Heart right ventricle (tissue), 16 donors: ENCODE measurements at regions not wholly inside any gene's neighbourhood (a gene's known extent, or its start where the extent isn't known, plus 50 kb on each side); places are given as distances from the start of the nearest gene placed in this dataset.

Source experiments
- ATAC-seq, 8 donors: fragments of 200-7000 bp; cut with Tn5 transposase; one replicate each; pipeline ENCODE4 v1.9.1; 2020; ENCODE audit warnings: mild to moderate bottlenecking in 8 of 8, moderate library complexity in 8 of 8, moderate number of reproducible peaks in 1 of 8
- DNase-seq, 2 donors: peaks; one replicate each; pipeline ENCODE4 v3.0.0-alpha.2; 2020
- H3K27ac ChIP-seq, 10 donors: fragments of 200-600 bp; sonication (generic) in 2 of 10; one replicate each; pipeline versions ENCODE4 v1.5.0 to v1.8.0; 2020 to 2022; ENCODE audit warnings: mild to moderate bottlenecking in 3 of 10
- H3K27me3 ChIP-seq, 7 donors: fragments of 200-600 bp; one replicate each; pipeline ENCODE4 v1.8.0; 2021 to 2022; ENCODE audit warnings: mild to moderate bottlenecking in 2 of 7
- H3K36me3 ChIP-seq, 9 donors: fragments of 200-600 bp; sonication (generic) in 1 of 9; one replicate each; pipeline versions ENCODE4 v1.5.0 to v1.8.0; 2020 to 2022; ENCODE audit warnings: mild to moderate bottlenecking in 2 of 9
- H3K4me1 ChIP-seq, 9 donors: fragments of 200-600 bp; sonication (generic) in 1 of 9; one replicate each; pipeline versions ENCODE4 v1.5.0 to v1.8.0; 2020 to 2022; ENCODE audit warnings: mild to moderate bottlenecking in 4 of 9
- H3K4me3 ChIP-seq, 10 donors: fragments of 200-600 bp; sonication (generic) in 2 of 10; one replicate each; pipeline versions ENCODE4 v1.5.0 to v1.8.0; 2020 to 2022; ENCODE audit warnings: mild to moderate bottlenecking in 7 of 10, moderate library complexity in 2 of 10
- H3K9me3 ChIP-seq, 11 donors: fragments of 200-600 bp in 10 of 11; sonication (generic) in 2 of 11; one replicate each; pipeline versions ENCODE4 v1.5.0 to v1.8.0; 2013 to 2022; ENCODE audit warnings: mild to moderate bottlenecking in 2 of 11, control low read depth in 1 of 11, moderate library complexity in 1 of 11
- CTCF ChIP-seq, 9 donors: fragments of 200-600 bp; sonication (generic) in 2 of 9; IDR thresholded peaks; one replicate each; pipeline versions ENCODE4 v1.5.0 to v1.8.0; 2021 to 2022; ENCODE audit warnings: antibody characterized with exemption in 9 of 9, mild to moderate bottlenecking in 5 of 9, moderate library complexity in 1 of 9
- WGBS, 2 donors: extraction: QIAGEN DNeasy Blood & Tissue Kit; methylation state at CpG; one replicate each; pipeline ENCODE4 v1.1.7; 2013; ENCODE audit warnings: inconsistent platforms in 1 of 2; 5-methylcytosine and 5-hydroxymethylcytosine counted together
- intact Hi-C, 10 donors: fragments of 100-400 bp; cut with DNase I; formaldehyde crosslinking; loops; one replicate each; pipeline versions ENCODE4 v1.11.1 to v1.14.2; 2022
- donor health status: Arrhythmogenic right ventricular cardiomyopathy.
- donor health status: ischemic (EF 13 %, LVEDD 7.1; RV severe dilation, severe dysfunction).
- donor health status: healthy with polysubstance abuse.
- donor health status: DM: no; HTN: yes; CAD: no.
- donor health status: DM: no; HTN: no; CAD: no.
- donor health status: ischemic (EF 25% LVEDD 6.9; RV normal size, moderate dysfunction).
- donor health status: ischemic (EF 25% LVEDD 5.7; RV mildly dilated, moderate dysfunction).
- donor health status: healthy.
- donor health status: DM: yes; HTN: yes; CAD: no.
- donor health status: Ischemic cardiomyopathy.
- donor health status: ischemic (EF 35%, LVEDD 5.7; RV mildly dilated, moderate dysfunction).
- donor health status: nonischemic (EF 11% LVEDD 7.7; RV severe dilation, severe dysfunction).
- donor health status: DM: yes; HTN: yes; CAD: no.
- donor health status: PGD.
- donor health status: ischemic (EF 29% LVEDD 5.4; RV normal size, mild dysfunction).
- donor health status: nonischemic (EF 23%, LVEDD 6.1; RV moderate dilation, normal function).

- intact Hi-C loops = no loop called here
- TF ChIP-seq CTCF (IDR thresholded peaks at IDR 0.05) = no peak
- Histone ChIP-seq H3K27me3 (no peaks in the 10 kb centered on the region), H3K36me3 (no peaks in the 10 kb centered on the region), H3K9me3 (peaks cover 0 to 9% (median 0%) of the 10 kb centered on the region in 11 donors), H3K4me3 (no peak overlapping the region), H3K4me1 (no peaks in the 10 kb centered on the region), H3K27ac (no peak overlapping the region)
- WGBS, 2 donors = 91 to 95% methylated on average over 20 to 24 of the region's 24 CpGs
- ATAC-seq (no peak), DNase-seq (no peak)
These were observed 111.7 kb downstream of the RTP5 start for GRCh38 chr2:241981076-241981700.

GRCh38 chr2:241982706-241983570 lies 113.4 kb downstream of the RTP5 start:
- H3K4me3 ChIP-seq = no peak overlapping the region
- WGBS, 2 donors = 84 to 85% methylated on average over 21 to 23 of the region's 23 CpGs
- no peak for TF ChIP-seq CTCF (IDR thresholded peaks at IDR 0.05)
- peaks cover 0 to 9% (median 0%) of the 10 kb centered on the region in 11 donors for H3K9me3 ChIP-seq
- no peaks in the 10 kb centered on the region for H3K36me3 ChIP-seq
- H3K27ac ChIP-seq = no peak overlapping the region
- H3K27me3 ChIP-seq = no peaks in the 10 kb centered on the region
- DNase-seq (no peak), ATAC-seq (no peak)
- intact Hi-C loops = no loop called here
- H3K4me1 ChIP-seq = no peaks in the 10 kb centered on the region

GRCh38 chr2:241983571-241984270 lies 114.2 kb downstream of the RTP5 start:
- Histone ChIP-seq H3K27me3 (no peaks in the 10 kb centered on the region), H3K4me3 (no peak overlapping the region), H3K36me3 (no peaks in the 10 kb centered on the region), H3K27ac (no peak overlapping the region), H3K4me1 (no peaks in the 10 kb centered on the region), H3K9me3 (peaks cover 0 to 1% (median 0%) of the 10 kb centered on the region in 11 donors)
- intact Hi-C loops = no loop called here
- no peak for ATAC-seq
- TF ChIP-seq CTCF (IDR thresholded peaks at IDR 0.05) = no peak
- no peak for DNase-seq
- WGBS, 2 donors = 87 to 88% methylated on average over 22 of the region's 22 CpGs

GRCh38 chr2:241984271-241984655 lies 114.7 kb downstream of the RTP5 start:
- Histone ChIP-seq H3K27ac (no peak overlapping the region), H3K9me3 (no peaks in the 10 kb centered on the region), H3K27me3 (no peaks in the 10 kb centered on the region), H3K36me3 (no peaks in the 10 kb centered on the region), H3K4me1 (no peaks in the 10 kb centered on the region), H3K4me3 (no peak overlapping the region)
- intact Hi-C loops = no loop called here
- ATAC-seq (no peak), DNase-seq (no peak)
- TF ChIP-seq CTCF (IDR thresholded peaks at IDR 0.05) = no peak
- 75 to 81% methylated on average over 12 of the region's 12 CpGs for WGBS, 2 donors
